ENCODE measurements at regions not wholly inside any gene's neighbourhood (a gene's known extent, or its start where the extent isn't known, plus 50 kb on each side); places are given as distances from the start of the nearest gene placed in this dataset.
"Not testable (repeated sequence)": the region's sequence is repeated elsewhere in the genome, so short reads cannot be mapped to it uniquely, and the experiment has no call there.

DNA sequence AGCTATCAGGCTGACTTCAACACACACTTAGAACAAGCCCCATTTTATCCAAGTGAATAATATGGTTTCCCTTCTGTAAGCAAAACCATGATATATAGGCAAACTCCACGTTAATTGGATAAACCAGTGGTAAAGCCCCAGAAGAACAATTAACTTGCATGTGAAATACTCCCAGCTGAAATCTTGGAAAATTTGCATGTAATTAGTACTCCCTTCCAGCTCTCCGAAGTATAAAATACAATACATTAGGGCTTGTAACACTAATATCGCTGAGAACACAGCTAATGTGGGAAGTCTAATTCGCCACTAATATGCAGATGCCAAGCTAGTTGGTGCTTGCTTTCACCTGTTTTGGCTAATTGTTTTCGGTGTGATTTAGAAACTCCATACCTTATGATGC lies 859.0 kb upstream of the AUTS2 start:
- DNase-seq, result no peak

DNA sequence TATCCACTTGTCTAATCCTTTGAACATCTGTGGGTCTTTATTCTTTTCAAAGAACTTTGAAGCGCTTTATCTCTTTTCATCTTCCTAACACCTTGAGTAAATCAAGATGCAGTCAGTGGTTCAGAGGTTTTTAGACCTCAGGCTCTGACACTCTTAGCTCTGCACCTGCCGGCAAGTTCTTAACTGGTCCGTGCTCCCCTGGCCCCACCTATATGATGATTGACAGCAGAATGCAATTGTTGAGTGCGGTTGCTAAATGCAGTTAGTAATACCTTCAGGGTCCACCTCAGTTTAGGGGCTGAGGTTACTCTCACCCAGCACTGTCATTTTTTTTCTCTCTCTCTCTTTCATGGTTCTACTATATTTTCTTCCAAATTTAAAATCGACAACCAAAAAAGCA lies 854.2 kb upstream of the AUTS2 start:
- no peak for DNase-seq

DNA sequence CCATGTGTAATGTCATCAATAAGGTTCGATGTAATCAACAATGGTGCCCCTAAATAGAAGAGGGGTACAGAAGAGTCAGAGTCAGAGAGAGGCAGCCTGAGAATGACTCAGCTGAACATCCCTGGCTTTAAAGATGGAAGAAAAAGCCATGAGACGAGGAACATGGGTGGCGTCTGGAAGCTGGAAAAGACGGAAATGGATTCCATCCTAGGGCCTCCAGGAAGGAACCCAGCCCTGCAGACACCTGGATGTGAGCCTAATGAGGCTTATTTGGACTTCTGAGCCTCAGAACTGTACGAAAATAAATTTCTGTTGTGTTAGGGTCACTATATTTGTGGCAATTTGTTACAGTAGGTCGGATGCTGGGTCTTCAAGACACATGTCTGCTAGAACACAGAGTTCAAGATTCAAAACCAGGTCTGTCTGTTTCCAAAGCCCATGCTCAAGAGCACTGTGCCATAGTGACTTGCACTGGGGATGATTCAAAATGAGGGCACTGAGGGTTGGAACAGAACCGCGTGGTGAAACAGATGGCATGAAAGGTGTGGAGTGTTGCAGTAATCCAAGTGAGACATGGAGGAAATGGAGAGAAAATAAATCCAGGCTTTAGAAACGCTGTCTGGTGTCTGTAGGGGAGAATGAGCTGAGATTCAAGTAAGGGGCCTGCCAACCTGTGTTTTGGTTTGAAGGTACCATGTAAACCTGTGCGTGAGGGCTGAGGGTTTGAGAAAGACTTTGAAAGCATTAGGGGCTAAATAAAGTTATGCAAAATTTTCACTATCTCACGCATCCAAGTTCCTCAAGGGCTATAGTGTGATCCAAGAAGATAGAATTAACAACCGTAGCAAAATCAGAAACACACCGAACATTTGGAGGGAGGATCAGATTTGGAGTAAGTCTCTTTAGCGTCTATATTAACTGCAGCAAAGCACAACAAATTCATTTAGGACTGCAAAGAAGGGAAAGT lies 849.1 kb upstream of the AUTS2 start:
- DNase-seq, result no peak

- no peak for DNase-seq
Observed at GRCh38 chr7:68752485-68753178, 845.6 kb upstream of the AUTS2 start.

- no peak for DNase-seq
Observed at GRCh38 chr7:68754414-68754813, 843.9 kb upstream of the AUTS2 start.

DNA sequence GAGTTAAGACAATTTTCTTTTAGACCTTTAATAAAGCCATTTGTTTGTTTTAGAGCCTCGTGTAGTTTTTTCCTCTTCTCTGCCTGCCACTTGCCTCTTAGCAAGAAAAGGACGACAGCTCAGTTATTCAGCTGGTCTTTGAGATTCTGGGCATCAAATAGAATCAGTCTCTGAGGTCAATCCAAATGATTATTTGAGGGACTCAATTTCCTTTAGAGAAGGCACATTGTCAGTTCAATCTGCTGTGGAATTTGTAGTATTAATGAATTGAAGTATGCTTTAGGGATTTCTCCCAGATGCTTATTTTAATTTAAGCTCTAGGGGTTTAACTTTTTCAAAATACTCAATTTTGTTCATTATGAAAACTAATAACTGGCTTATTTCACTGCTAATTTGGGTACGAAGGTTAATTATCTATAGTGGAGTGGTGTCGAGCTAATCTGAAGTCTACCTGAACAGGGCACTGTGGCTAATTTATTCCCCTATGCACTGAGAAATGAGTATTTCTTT lies 841.2 kb upstream of the AUTS2 start:
- DNase-seq, result no peak

DNA sequence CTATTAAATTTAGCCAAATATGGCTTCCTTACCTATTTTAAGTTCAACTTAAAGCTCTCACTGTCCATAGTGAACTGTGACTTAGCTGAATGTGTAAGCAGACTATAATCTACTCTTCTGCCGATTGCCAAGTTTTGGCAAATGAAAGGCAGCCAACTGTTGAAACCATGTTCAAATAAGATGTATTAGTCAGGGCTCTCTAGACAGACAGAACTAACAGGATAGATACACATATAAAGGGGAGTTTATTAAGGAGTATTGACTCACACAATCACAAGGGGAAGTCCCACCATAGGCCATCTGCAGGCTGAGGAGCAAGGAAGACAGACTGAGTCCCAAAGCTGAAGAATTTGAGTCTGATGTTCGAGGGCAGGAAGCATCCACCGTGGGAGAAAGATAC lies 837.7 kb upstream of the AUTS2 start:
- DNase-seq, result no peak

DNA sequence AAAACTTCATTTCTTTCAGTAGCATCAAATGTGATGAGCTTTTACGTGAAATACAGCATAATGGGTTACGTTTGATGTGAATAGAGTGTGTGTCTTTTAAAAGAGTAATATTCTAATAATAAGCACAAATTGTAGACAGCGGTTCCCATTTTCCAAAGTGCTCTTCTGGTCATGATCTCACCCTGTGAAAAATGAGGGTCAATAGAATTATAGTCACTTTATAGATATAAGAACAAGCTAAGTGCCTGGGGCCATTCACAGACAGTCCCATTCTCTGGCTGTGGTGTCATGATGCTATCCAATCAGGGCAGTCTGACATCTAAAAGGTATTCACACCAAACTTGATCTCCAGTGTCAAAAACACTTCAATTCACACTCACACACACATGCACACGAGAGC lies 830.8 kb upstream of the AUTS2 start:
- no peak for DNase-seq

- DNase-seq, result no peak
Observed at GRCh38 chr7:68770649-68771048, 827.6 kb upstream of the AUTS2 start.

DNA sequence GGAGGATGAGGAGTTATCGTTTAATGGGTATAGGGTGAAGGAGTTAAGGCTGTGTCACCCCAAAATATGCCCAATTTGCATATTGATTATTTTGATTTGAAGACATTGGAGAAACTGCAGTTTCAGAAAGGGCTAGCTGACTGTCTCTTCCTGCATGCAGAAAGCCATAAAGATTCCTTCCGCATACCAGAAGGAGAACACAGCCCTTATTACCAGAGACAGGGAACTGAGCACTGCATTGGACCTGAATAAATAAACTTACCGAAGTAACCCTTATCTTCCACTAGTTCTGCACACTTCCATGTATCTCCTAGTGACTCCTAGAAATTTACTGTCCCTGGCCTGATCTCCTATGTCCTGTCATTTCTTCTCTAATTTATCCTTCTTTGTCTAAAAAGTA lies 821.9 kb upstream of the AUTS2 start:
- no peak for DNase-seq

DNA sequence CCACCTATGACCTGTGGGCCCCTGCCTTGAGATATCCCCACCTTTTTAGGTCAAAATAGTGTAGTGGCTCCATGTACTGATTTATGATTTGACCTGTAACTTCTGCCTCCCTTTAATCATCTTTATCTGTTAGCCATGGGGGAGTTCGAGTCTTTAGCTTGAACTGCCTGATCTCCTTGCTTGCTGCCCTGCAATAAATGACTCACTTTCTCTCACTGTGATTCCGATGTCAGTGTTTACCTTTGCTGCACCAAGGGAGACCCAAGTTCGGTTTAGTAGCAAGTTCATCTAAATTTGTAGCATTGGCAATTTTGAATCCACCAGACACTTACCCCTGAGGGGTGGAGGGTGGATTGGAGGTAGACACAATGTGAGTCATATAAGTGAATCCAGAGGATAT lies 814.6 kb upstream of the AUTS2 start:
- DNase-seq, result no peak

GRCh38 chr7:68785036-68785435 lies 813.2 kb upstream of the AUTS2 start:
- DNase-seq, result no peak

DNA sequence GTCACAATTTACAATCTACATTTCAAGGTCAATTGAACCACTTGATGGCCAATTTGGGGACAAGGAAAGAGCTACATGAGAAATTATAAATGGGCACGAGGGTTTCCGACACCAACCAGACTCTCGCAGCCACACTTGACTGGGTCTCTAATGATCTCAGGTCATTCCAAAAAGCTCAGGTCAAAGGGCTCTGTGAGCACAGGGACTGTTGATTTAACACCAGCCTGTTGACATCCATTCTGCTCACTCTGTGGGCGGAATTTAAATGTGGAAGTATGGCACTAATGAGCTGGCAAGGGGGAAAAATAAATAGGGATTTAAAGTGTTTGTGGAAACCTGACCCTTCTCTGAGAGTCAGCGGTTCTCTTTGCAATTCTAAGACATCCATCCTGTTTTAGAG lies 810.7 kb upstream of the AUTS2 start:
- no peak for DNase-seq

DNA sequence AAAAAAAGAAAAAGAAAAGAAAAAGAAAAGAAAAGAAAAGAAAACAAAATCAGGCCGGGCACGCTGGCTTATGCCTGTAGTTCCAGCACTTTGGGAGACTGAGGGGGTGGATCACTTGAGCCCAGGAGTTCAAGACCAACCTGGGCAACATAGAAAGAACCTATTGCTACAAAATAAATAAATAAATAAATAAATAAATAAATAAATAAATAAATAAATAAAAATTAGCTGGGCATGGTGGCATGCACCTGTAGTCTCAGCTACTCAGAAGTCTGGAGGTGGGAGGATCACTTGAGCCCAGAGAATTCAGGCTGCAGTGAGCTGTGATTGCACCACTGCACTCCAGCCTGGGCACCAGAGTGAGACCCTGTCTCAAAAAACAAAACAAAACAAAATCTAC lies 809.7 kb upstream of the AUTS2 start:
- not testable (repeated sequence) for DNase-seq

- DNase-seq, result no peak
Observed at GRCh38 chr7:68789597-68789996, 808.7 kb upstream of the AUTS2 start.

DNA sequence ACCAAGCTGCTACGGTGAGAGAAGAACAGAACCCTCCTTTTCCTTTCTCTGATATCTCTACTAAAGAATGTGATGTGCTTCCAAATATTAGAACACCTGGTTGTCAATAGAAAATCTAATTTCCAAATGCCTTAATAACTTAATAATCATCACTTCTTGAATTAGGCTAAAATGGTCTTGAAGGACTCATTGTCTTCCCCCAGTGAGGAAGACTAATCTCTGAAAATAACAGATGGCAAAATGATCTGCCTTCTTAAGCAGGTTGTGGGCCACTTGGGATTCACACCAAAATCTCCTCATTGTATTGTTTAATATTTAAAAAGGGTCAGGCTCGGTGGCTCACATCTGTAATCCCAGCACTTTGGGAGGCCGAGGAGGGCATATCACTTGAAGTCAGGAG lies 805.9 kb upstream of the AUTS2 start:
- DNase-seq, result no peak

DNA sequence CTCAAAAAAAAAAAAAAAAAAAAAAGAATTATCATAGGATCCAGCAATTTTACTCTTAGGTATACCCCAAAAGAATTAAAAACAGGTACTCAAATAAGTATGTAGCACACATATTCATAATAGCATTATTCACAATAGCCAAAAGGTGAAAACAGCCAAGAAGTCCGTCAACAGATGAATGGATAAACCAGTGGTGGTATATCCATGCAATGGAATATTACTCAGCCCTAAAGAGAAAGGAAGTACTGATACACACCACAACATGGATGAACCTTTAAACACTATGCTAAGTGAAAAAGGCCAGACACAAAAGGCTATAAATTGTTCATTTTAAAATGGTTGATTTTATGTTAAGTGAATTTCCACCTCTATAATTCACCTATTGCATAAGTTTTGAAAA lies 804.8 kb upstream of the AUTS2 start:
- DNase-seq, result no peak

DNA sequence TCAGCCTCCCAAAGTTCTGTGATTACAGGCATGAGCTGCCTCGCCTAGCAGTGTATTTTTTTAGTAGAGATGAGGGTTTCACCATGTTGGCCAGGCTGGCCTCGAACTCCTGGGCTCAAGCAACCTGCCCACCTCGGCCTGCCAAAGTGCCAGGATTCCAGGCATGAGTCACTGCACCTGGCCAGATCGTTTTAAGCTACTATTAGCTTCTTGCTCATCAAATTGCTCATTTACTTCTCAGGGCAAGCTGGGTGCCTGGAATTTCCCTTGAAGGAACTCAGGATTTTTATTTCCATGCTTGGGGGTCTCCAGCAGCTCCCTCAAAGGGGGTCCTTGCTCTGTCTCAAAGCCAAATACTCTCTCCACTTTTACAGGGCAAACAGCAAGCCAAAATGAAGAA lies 798.0 kb upstream of the AUTS2 start:
- no peak for DNase-seq

DNA sequence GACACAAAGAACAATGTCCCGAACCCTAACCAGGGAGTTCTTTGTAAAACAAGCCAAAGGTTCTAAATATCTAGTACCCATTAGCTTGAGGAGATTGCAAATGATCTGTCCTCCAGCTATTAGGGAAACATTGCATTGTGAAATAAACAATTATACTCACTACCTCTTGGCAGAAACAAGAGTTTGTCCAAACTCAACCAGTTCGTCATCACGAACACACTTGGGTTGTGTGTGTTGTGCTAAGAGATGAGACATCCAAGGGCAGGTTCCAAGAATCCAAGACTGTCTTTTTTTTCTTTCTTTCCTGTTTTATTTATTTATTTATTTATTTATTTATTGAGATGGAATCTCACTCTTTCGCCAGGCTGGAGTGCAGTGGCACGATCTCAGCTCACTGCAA lies 793.1 kb upstream of the AUTS2 start:
- DNase-seq, result no peak

DNA sequence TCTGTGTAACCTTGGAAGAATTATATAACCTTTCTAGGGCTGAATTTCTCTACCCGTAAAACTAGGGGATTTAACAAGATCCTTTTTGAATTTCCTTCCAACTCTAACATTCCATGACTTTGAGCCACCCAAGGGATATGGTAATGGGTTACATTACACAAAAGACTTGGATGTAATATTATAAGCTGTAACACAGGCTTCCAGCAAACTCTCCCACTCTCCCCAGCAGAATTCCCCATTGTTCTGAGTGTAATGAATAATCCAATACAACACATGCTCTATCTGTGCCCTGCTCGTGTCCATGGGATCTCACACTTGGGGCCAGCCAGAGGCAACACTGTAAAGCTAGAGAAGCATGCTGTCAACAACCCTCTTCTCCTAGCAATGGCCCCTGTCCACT lies 790.6 kb upstream of the AUTS2 start:
- DNase-seq, result no peak

DNA sequence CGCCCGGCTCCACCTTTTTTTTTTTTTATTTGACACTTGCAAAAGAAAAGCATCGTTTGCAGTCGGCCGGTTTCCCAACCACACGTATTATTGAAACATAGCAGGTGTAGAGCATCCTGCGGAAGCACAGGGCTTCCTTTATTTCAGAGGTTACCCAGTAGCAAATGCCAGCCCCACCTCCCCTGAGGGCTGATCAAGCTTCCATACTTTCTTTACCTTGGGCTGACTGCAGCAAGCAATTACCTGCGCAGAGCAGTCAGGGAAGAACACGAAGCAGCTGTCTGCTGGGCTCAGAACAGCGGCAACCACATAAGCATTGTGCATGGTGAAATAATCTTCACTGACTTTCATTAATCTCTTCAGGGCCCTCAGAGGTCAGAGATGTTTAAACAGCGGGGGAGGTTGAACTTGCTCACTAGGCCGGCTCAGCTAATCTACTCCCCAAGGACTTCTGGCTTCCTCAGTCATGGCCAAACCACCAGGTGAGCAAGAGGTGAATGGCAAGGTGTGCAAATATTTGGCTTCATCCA lies 784.7 kb upstream of the AUTS2 start:
- DNase-seq, result no peak

- DNase-seq, result no peak
Observed at GRCh38 chr7:68816491-68816890, 781.8 kb upstream of the AUTS2 start.

GRCh38 chr7:68820321-68820720 lies 778.0 kb upstream of the AUTS2 start:
- DNase-seq, result no peak

DNA sequence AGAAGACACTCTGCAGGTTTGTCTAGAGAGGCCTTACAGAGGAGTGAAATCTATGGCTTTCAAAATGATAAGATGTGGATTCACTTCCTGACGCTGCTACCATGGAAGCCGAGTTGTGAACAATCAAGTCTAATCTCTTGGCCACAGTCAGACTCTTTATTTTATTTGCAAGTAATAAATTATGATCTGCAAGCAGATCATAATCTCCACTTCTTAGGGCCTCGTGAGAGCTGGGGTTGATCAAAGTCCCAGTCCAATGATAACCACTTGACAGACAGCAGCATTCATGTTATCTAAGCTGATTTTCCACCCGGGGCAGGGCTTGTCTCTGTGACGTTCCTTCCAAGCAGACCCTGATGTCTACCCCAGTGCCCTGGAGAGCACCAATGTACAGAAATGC lies 776.4 kb upstream of the AUTS2 start:
- DNase-seq, result no peak

All from activated CD4-positive, alpha-beta T cell treated with anti-CD3 and anti-CD28 coated beads, Interleukin-2, amount 50 U/mL, for 16 hours (primary cell).